Heart right ventricle (tissue), 16 donors: ENCODE measurements at regions not wholly inside any gene's neighbourhood (a gene's known extent, or its start where the extent isn't known, plus 50 kb on each side); places are given as distances from the start of the nearest gene placed in this dataset.

Experiments
- ATAC-seq, 8 donors: fragments of 200-7000 bp; cut with Tn5 transposase; one replicate each; pipeline ENCODE4 v1.9.1; 2020; ENCODE audit warnings: mild to moderate bottlenecking in 8 of 8, moderate library complexity in 8 of 8, moderate number of reproducible peaks in 1 of 8
- DNase-seq, 2 donors: peaks; one replicate each; pipeline ENCODE4 v3.0.0-alpha.2; 2020
- H3K27ac ChIP-seq, 10 donors: fragments of 200-600 bp; sonication (generic) in 2 of 10; one replicate each; pipeline versions ENCODE4 v1.5.0 to v1.8.0; 2020 to 2022; ENCODE audit warnings: mild to moderate bottlenecking in 3 of 10
- H3K27me3 ChIP-seq, 7 donors: fragments of 200-600 bp; one replicate each; pipeline ENCODE4 v1.8.0; 2021 to 2022; ENCODE audit warnings: mild to moderate bottlenecking in 2 of 7
- H3K36me3 ChIP-seq, 9 donors: fragments of 200-600 bp; sonication (generic) in 1 of 9; one replicate each; pipeline versions ENCODE4 v1.5.0 to v1.8.0; 2020 to 2022; ENCODE audit warnings: mild to moderate bottlenecking in 2 of 9
- H3K4me1 ChIP-seq, 9 donors: fragments of 200-600 bp; sonication (generic) in 1 of 9; one replicate each; pipeline versions ENCODE4 v1.5.0 to v1.8.0; 2020 to 2022; ENCODE audit warnings: mild to moderate bottlenecking in 4 of 9
- H3K4me3 ChIP-seq, 10 donors: fragments of 200-600 bp; sonication (generic) in 2 of 10; one replicate each; pipeline versions ENCODE4 v1.5.0 to v1.8.0; 2020 to 2022; ENCODE audit warnings: mild to moderate bottlenecking in 7 of 10, moderate library complexity in 2 of 10
- H3K9me3 ChIP-seq, 11 donors: fragments of 200-600 bp in 10 of 11; sonication (generic) in 2 of 11; one replicate each; pipeline versions ENCODE4 v1.5.0 to v1.8.0; 2013 to 2022; ENCODE audit warnings: mild to moderate bottlenecking in 2 of 11, control low read depth in 1 of 11, moderate library complexity in 1 of 11
- CTCF ChIP-seq, 9 donors: fragments of 200-600 bp; sonication (generic) in 2 of 9; IDR thresholded peaks; one replicate each; pipeline versions ENCODE4 v1.5.0 to v1.8.0; 2021 to 2022; ENCODE audit warnings: antibody characterized with exemption in 9 of 9, mild to moderate bottlenecking in 5 of 9, moderate library complexity in 1 of 9
- WGBS, 2 donors: extraction: QIAGEN DNeasy Blood & Tissue Kit; methylation state at CpG; one replicate each; pipeline ENCODE4 v1.1.7; 2013; ENCODE audit warnings: inconsistent platforms in 1 of 2; 5-methylcytosine and 5-hydroxymethylcytosine counted together
- intact Hi-C, 10 donors: fragments of 100-400 bp; cut with DNase I; formaldehyde crosslinking; loops; one replicate each; pipeline versions ENCODE4 v1.11.1 to v1.14.2; 2022
- donor health status: Arrhythmogenic right ventricular cardiomyopathy.
- donor health status: ischemic (EF 13 %, LVEDD 7.1; RV severe dilation, severe dysfunction).
- donor health status: healthy with polysubstance abuse.
- donor health status: DM: no; HTN: yes; CAD: no.
- donor health status: DM: no; HTN: no; CAD: no.
- donor health status: ischemic (EF 25% LVEDD 6.9; RV normal size, moderate dysfunction).
- donor health status: ischemic (EF 25% LVEDD 5.7; RV mildly dilated, moderate dysfunction).
- donor health status: healthy.
- donor health status: DM: yes; HTN: yes; CAD: no.
- donor health status: Ischemic cardiomyopathy.
- donor health status: ischemic (EF 35%, LVEDD 5.7; RV mildly dilated, moderate dysfunction).
- donor health status: nonischemic (EF 11% LVEDD 7.7; RV severe dilation, severe dysfunction).
- donor health status: DM: yes; HTN: yes; CAD: no.
- donor health status: PGD.
- donor health status: ischemic (EF 29% LVEDD 5.4; RV normal size, mild dysfunction).
- donor health status: nonischemic (EF 23%, LVEDD 6.1; RV moderate dilation, normal function).

GRCh38 chr11:110031171-110031570, 62.0 kb upstream of the ZC3H12C start:
- Histone ChIP-seq H3K27me3 (no peaks in the 10 kb centered on the region), H3K4me1 (peaks cover 0 to 10% (median 0%) of the 10 kb centered on the region in 9 donors), H3K27ac (no peak overlapping the region), H3K36me3 (no peaks in the 10 kb centered on the region), H3K4me3 (no peak overlapping the region), H3K9me3 (no peaks in the 10 kb centered on the region)
- TF ChIP-seq CTCF (IDR thresholded peaks at IDR 0.05), result no peak
- intact Hi-C loops, result no loop called here
- ATAC-seq (no peak), DNase-seq (no peak)
- 91 to 93% methylated on average over 2 of the region's 2 CpGs for WGBS, 2 donors

GRCh38 chr11:110032259-110032658, 60.9 kb upstream of the ZC3H12C start:
- WGBS, 2 donors, result 66 to 78% methylated on average over 5 of the region's 5 CpGs
- ATAC-seq (no peak), DNase-seq (no peak)
- H3K27me3 ChIP-seq, result no peaks in the 10 kb centered on the region
- H3K4me3 ChIP-seq, result no peak overlapping the region
- TF ChIP-seq CTCF (IDR thresholded peaks at IDR 0.05), result no peak
- H3K27ac ChIP-seq, result no peak overlapping the region
- peaks cover 0 to 5% (median 0%) of the 10 kb centered on the region in 9 donors for H3K4me1 ChIP-seq
- no peaks in the 10 kb centered on the region for H3K9me3 ChIP-seq
- intact Hi-C loops, result no loop called here
- no peaks in the 10 kb centered on the region for H3K36me3 ChIP-seq

- no peak overlapping the region for H3K27ac ChIP-seq
- H3K4me1 ChIP-seq, result no peaks in the 10 kb centered on the region
- no peaks in the 10 kb centered on the region for H3K36me3 ChIP-seq
- no peak for TF ChIP-seq CTCF (IDR thresholded peaks at IDR 0.05)
- intact Hi-C loops, result no loop called here
- no peaks in the 10 kb centered on the region for H3K27me3 ChIP-seq
- 54 to 73% methylated on average over 1 of the region's 1 CpG for WGBS, 2 donors
- no peak overlapping the region for H3K4me3 ChIP-seq
- no peaks in the 10 kb centered on the region for H3K9me3 ChIP-seq
- ATAC-seq, result no peak
- no peak for DNase-seq
Measured at GRCh38 chr11:110032957-110033570, 60.1 kb upstream of the ZC3H12C start.

DNA sequence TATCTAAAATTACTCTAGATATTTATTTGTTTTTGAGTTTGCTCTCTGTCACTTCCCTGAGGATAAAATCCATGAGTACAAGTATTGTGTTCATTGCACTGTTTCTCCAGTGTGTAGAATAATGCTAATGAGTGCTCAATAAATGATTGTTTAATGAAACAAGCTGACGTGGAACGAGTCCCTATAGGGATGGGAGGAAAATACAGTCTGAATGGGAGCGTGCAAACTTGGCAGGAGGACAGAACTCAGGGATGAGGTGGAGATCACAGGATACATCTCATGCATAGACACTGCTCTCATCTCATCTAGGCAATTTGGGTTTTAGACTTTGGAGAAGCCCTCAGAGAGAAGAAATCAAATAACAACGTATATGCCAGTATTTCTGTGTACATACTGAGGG, 58.4 kb upstream of the ZC3H12C start:
- H3K4me1 ChIP-seq, result no peaks in the 10 kb centered on the region
- H3K27me3 ChIP-seq, result no peaks in the 10 kb centered on the region
- peaks cover 0 to 4% (median 0%) of the 10 kb centered on the region in 11 donors for H3K9me3 ChIP-seq
- TF ChIP-seq CTCF (IDR thresholded peaks at IDR 0.05), result no peak
- no peak overlapping the region for H3K4me3 ChIP-seq
- intact Hi-C loops, result no loop called here
- 65 to 74% methylated on average over 4 of the region's 4 CpGs for WGBS, 2 donors
- ATAC-seq (no peak), DNase-seq (no peak)
- H3K36me3 ChIP-seq, result no peaks in the 10 kb centered on the region
- no peak overlapping the region for H3K27ac ChIP-seq
